Mesothelial cell of epicardium (in vitro differentiated cells): ENCODE measurements at regions not wholly inside any gene's neighbourhood (a gene's known extent, or its start where the extent isn't known, plus 50 kb on each side); places are given as distances from the start of the nearest gene placed in this dataset.
"Not testable (repeated sequence)": the region's sequence is repeated elsewhere in the genome, so short reads cannot be mapped to it uniquely, and the experiment has no call there.

ENCODE experiments used
- DNase-seq, 2 experiments: peaks; one replicate each; pipeline ENCODE4 v3.0.0; 2021; ENCODE audit warnings: low spot score in 2 of 2; ENCODE audit not compliant: unreplicated experiment in 2 of 2
- H3K27ac Mint-ChIP-seq: 2 replicates; pipeline ENCODE4 v1.8.0; 2021; ENCODE audit warnings: mixed read lengths
- H3K27me3 Mint-ChIP-seq: 2 replicates; pipeline ENCODE4 v1.8.0; 2021; ENCODE audit warnings: low read depth, mixed read lengths
- H3K36me3 Mint-ChIP-seq: 2 replicates; pipeline ENCODE4 v1.8.0; 2021; ENCODE audit warnings: mixed read lengths
- H3K4me1 Mint-ChIP-seq: 2 replicates; pipeline ENCODE4 v1.8.0; 2021; ENCODE audit warnings: mixed read lengths
- H3K4me3 Mint-ChIP-seq: 2 replicates; pipeline ENCODE4 v1.8.0; 2021; ENCODE audit warnings: mild to moderate bottlenecking, moderate library complexity, mixed read lengths
- H3K9me3 Mint-ChIP-seq: 2 replicates; pipeline ENCODE4 v1.8.0; 2021; ENCODE audit warnings: mixed read lengths
- CTCF ChIP-seq: fragments of 200-600 bp; sonication (generic); IDR thresholded peaks from one replicate; pipeline ENCODE4 v1.5.0; 2021; ENCODE audit warnings: antibody characterized with exemption; ENCODE audit not compliant: unreplicated experiment

- no peak for DNase-seq
- no peaks in the 10 kb centered on the region for H3K36me3 Mint-ChIP-seq
- H3K4me3 Mint-ChIP-seq: no peak overlapping the region
- no peak for TF ChIP-seq CTCF
- no peaks in the 10 kb centered on the region for H3K9me3 Mint-ChIP-seq
- H3K4me1 Mint-ChIP-seq: no peaks in the 10 kb centered on the region
- H3K27ac Mint-ChIP-seq: no peak overlapping the region
- peaks cover 9% of the 10 kb centered on the region for H3K27me3 Mint-ChIP-seq
Measured at GRCh38 chr9:135381762-135382310, 97.7 kb upstream of the PPP1R26 start.

- no peak for TF ChIP-seq CTCF
- Mint-ChIP-seq H3K27me3 (peaks cover 9% of the 10 kb centered on the region), H3K36me3 (no peaks in the 10 kb centered on the region), H3K4me1 (no peaks in the 10 kb centered on the region), H3K27ac (no peak overlapping the region), H3K9me3 (no peaks in the 10 kb centered on the region), H3K4me3 (no peak overlapping the region)
- DNase-seq: no peak
Measured at GRCh38 chr9:135384226-135384625, 95.4 kb upstream of the PPP1R26 start.

GRCh38 chr9:135384815-135385405, 94.7 kb upstream of the PPP1R26 start:
- not testable (repeated sequence) for H3K9me3 Mint-ChIP-seq, H3K4me3 Mint-ChIP-seq, H3K36me3 Mint-ChIP-seq, DNase-seq, H3K27ac Mint-ChIP-seq, H3K4me1 Mint-ChIP-seq
- peaks cover 11% of the 10 kb centered on the region for H3K27me3 Mint-ChIP-seq

DNA sequence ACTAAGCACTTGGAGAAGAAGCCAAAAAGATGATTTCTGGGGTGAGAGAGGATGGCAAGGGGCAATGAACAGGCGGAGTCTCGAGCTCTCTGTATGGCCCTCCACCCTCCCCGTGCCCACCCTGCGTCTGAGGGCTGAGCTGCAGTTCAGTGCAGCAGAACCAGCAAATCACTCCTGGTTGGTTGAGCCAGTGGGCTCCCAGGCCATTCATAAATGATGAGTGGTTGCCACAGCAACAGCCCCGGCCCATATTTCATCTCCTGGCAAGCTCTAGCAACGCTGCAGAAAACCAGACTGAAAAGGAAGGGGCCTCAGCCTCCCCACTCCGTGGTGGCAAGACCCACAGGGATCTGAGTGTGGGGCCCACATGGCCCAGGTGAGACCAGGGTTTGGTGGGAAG, 93.8 kb upstream of the PPP1R26 start:
- no peak overlapping the region for H3K27ac Mint-ChIP-seq
- H3K36me3 Mint-ChIP-seq: no peaks in the 10 kb centered on the region
- no peak for DNase-seq
- no peaks in the 10 kb centered on the region for H3K4me1 Mint-ChIP-seq
- TF ChIP-seq CTCF: no peak
- peaks cover 14% of the 10 kb centered on the region for H3K27me3 Mint-ChIP-seq
- no peak overlapping the region for H3K4me3 Mint-ChIP-seq
- H3K9me3 Mint-ChIP-seq: no peaks in the 10 kb centered on the region

DNA sequence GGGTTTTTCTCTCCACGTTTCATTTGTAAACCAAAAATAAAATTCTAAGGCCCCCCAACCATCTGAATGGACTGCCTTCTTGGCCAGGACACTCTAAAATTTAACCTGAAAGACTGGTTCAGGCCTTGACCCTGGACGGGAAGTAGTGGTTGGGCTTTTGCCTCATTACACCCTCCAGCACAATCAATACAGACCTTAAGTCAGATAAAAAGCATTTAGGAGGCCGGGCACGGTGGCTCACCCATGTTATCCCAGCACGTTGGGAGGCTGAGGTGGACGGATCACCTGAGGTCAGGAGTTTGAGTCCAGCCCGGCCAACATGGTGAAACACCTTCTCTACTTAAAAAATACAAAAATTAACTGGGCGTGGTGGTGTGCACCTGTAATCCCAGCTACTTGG, 91.6 kb upstream of the PPP1R26 start:
- no peaks in the 10 kb centered on the region for H3K9me3 Mint-ChIP-seq
- H3K27ac Mint-ChIP-seq: no peak overlapping the region
- H3K4me3 Mint-ChIP-seq: no peak overlapping the region
- H3K36me3 Mint-ChIP-seq: no peaks in the 10 kb centered on the region
- TF ChIP-seq CTCF: no peak
- no peak for DNase-seq
- no peaks in the 10 kb centered on the region for H3K4me1 Mint-ChIP-seq
- H3K27me3 Mint-ChIP-seq: peaks cover 8% of the 10 kb centered on the region

DNA sequence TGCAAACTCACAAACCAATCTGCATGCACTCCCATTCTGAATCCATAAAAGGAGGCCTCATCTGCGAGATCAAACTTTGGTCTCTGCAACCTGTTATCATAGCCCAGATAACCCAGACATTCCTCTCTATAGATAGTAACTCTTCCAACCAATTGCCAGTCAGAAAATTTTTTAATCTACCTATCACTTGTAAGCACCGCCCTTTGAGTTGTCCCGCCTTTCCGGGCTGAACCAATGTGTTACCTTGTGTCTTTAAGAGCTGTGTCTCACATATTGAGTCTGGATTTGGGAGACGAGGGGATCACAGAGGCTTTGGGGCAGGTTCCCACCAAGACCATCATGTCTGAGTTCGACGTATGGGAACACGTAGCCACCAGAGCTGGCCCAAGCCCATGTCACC, 91.1 kb upstream of the PPP1R26 start:
- Mint-ChIP-seq H3K9me3 (no peaks in the 10 kb centered on the region), H3K27me3 (peaks cover 8% of the 10 kb centered on the region), H3K27ac (no peak overlapping the region), H3K36me3 (no peaks in the 10 kb centered on the region), H3K4me3 (no peak overlapping the region), H3K4me1 (no peaks in the 10 kb centered on the region)
- TF ChIP-seq CTCF: no peak
- DNase-seq: no peak
